ENCODE measurements at regions not wholly inside any gene's neighbourhood (a gene's known extent, or its start where the extent isn't known, plus 50 kb on each side); places are given as distances from the start of the nearest gene placed in this dataset.

- no peak for TF ChIP-seq CTCF (conservative IDR thresholded peaks at IDR 0.05 in 1 of 2, IDR thresholded peaks at IDR 0.05 in 1 of 2; ENCODE audit: extremely low read depth in 1 of 2, insufficient read depth in 1 of 2, low read depth in 1 of 2, low read length in 2 of 2)
- no peak for TF ChIP-seq EZH2 (IDR thresholded peaks at IDR 0.05; ENCODE audit: borderline replicate concordance, low read length)
Observed at GRCh38 chr11:91178366-91178765, 955.5 kb upstream of the CHORDC1 start.
